NCI-H1417 treated with DMSO at 0.1 percent for 48 hours (cell line): ENCODE measurements at regions not wholly inside any gene's neighbourhood (a gene's known extent, or its start where the extent isn't known, plus 50 kb on each side); places are given as distances from the start of the nearest gene placed in this dataset.

Source experiments
- DNase-seq: peaks from one replicate; lab custom pipeline; 2025; lab: John Stamatoyannopoulos, UW

- DNase-seq = no peak
Measured at GRCh38 chr4:119748853-119749252, 120.2 kb upstream of the PDE5A start.

DNA sequence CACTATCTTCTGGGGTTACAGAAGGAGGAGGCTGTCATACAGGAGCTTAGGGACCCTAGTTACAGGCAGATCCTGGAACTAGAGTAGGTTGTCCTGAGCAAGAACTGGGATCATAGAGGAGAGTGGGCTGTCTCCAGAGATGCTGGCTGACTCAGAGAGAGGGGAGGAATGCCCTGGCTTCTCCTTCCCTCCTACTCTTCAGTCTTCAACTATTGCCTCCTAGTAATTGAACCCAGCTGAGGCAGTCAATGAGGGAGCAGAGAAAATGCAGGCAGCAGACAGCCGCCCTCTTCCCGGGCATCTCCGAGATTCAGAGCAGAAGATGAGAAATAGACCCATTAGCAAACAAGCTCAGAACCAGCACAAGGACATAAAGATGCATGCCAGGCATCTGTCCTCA lies 118.3 kb upstream of the PDE5A start:
- no peak for DNase-seq

GRCh38 chr4:119745351-119745750 lies 116.7 kb upstream of the PDE5A start:
- no peak for DNase-seq

- DNase-seq = no peak
Measured at GRCh38 chr4:119744580-119744979, 116.0 kb upstream of the PDE5A start.

GRCh38 chr4:119743644-119744043 lies 115.0 kb upstream of the PDE5A start:
- DNase-seq = no peak

DNA sequence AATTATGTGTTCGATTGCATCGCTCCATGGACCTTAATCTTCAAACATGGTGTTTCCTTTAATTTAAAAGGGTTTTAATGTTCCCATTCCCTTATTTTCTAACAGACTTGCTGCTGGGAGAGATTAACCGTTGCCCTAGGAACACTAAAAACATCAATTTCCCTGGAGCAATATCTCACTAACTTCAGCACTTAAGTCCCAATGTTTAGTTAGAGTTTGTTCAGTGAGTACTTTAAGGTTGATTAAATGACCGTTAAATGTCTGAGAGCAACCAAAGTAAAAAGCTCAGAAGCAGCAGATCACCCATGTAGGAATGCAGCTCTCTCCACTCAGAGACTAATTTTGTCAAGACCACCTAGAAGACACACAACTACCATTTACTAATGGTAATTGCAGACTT lies 111.2 kb upstream of the PDE5A start:
- no peak for DNase-seq

DNA sequence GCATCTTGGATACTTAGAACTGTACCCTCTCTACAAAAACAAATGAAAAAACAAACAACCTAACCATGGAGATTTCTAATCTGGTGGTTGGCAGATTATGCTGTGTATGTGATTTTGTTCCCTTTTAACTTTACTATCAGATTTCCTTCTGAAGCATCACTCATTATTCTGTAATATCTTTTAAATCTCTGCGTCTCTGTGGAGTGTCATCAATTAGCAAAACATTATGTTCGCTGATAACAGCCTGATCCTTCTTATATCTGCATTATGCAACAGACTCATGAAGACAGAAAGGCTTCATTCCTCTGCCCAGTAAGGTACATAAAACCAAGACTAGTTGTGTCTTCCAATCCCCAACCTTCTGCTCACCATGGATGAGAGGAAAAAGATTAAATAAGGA lies 110.3 kb upstream of the PDE5A start:
- DNase-seq = no peak

DNA sequence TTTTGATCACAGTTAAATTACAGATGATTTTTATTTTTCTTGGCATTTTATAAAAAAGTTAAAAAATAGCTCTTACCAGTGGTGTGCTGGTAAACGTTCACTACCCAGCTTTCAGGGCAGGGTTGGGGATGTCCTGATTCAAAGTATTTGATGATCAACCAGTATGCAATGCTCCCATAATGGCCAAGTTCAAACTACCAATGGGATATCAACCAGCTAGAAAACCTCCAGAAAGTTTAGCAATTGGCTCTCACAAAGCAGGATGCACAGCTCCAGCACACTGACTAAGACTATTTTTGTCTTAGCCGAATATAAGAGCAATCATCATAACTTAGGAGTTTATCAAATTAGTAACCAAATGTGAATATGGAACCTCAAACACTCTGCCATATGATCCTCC lies 108.0 kb upstream of the PDE5A start:
- no peak for DNase-seq

DNA sequence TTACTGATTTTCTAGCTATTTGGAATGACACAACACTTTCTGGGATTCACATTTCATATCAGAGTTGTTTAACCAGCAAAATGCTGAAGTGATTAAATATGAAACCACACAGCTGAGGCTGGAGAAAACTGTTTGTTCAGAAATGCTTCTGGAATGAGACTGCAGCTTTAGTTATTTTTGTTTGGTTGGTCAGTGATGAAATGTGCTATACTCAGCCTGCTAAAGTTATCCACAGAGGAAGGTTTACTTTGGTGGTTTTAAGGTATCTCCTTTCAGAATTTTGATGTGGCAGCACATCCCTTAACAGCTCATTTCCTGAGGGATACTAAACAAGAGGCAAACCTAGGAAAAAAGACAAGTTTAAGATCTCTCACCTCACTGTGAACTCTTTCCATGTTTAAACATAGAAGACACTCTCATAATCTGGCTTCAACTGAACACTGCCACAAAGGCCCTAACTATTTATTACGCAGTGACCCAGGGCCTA lies 106.6 kb upstream of the PDE5A start:
- no peak for DNase-seq

GRCh38 chr4:119733431-119733830 lies 104.8 kb upstream of the PDE5A start:
- DNase-seq = no peak

- DNase-seq = no peak
Measured at GRCh38 chr4:119731778-119732177, 103.2 kb upstream of the PDE5A start.

GRCh38 chr4:119731146-119731742 lies 102.6 kb upstream of the PDE5A start:
- no peak for DNase-seq

- no peak for DNase-seq
Measured at GRCh38 chr4:119730671-119730950, 102.0 kb upstream of the PDE5A start.

DNA sequence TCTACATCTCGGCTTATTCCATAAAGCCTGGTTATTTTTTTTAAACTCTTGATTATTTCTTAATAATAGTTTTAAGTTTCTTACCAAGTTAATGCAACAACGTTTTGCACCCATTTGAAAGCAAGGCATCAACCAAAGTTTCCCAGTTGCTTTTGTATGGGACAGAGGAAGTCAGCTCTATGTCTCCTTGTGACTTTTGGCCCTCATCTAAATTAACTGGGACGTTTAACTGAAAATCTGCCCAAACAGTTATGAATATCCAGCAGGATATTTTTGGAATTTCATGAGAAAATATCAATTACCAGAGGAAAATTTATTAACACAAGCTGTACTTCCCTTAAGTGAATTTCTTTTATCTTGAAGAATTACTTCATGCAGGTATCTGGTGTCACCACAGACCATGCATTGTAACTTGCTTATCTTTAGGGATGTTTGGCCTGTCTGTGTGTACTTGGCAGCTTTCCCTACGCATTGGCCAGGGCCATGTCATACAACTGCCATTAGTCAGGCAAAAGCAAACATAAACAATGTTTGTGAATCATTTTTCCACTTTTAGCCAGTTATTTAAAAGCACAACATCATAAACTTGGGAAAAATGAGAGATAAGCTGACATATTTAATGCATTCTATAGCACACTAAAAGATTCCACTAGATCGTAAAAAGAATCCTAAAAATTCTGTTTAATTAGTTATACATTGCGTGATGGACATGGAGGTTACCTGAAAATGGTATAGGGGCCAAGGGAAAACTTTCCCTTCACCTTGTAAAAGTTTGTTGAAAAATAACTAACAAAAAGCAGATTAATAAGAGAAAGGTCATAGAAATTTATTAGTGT lies 101.4 kb upstream of the PDE5A start:
- DNase-seq = no peak

GRCh38 chr4:119728692-119729593 lies 100.3 kb upstream of the PDE5A start:
- DNase-seq = no peak

DNA sequence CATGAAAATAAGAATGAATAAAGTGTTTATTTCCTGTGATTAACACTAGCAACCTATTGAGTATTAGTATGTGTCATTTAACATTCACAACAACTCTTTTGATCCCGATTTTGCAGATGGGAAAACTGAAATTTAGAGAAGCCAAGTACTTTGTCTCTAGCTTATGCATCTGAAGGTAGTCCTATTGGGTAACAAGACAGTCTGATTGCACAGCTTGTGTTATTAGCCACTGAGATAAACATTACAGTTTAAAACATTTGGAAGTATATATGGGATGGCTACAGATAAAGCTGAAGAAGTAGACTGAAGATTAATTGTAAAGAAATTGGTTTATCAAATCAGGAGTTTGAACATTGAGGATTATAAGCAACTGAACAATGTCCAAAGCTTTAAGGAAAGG lies 99.6 kb upstream of the PDE5A start:
- DNase-seq = no peak

- no peak for DNase-seq
Measured at GRCh38 chr4:119726505-119726904, 97.9 kb upstream of the PDE5A start.

DNA sequence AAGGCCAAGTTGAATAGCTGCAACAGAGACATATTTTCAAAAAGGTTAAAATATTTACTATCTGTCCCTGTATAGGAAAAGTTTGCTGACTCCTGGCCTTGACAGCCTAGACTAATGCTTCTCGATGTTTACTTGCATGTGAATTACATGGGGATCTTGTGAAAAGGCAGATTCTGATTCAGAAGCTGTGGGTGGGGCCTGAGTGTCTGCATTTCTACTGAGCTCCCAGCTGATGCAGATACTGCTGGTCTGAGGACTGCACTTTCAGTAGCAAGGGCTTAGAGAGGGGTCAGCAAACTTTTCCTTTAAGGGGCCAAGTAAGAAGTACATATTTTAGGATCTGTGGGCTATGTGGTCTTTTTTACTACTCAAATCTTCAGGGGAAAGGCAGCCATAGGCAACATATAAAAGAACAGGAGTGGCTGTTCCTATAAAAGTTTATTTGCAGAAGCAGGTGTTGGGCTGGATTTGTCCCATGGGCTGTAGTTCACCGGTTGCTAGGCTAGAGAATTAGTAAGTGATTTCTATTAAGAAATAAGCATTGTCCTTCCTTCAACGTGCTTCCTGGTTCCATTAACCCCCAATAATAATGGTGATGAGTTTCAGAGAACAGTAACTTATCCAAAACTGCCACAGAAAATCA lies 97.2 kb upstream of the PDE5A start:
- no peak for DNase-seq

- no peak for DNase-seq
Measured at GRCh38 chr4:119725011-119725410, 96.4 kb upstream of the PDE5A start.

DNA sequence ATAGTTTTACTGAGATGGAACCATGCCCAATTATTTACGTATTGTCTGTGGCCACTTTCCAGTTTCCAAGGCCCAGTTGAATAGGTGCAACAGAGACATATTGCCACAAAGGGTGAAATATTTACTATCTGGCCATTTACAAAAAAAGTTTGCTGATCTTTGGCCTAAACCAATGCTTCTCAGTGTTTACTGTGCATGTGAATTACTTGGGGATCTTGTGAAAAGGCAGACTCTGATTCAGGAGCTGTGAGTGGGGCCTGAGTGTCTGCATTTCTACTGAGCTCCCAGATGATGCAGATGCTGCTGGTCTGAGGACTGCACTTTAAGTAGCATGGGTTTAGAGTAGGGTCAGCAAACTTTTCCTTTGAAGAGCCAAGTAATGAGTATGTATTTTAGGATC lies 94.1 kb upstream of the PDE5A start:
- no peak for DNase-seq

GRCh38 chr4:119721878-119722277 lies 93.3 kb upstream of the PDE5A start:
- DNase-seq = no peak
